ENCODE measurements at regions not wholly inside any gene's neighbourhood (a gene's known extent, or its start where the extent isn't known, plus 50 kb on each side); places are given as distances from the start of the nearest gene placed in this dataset.
A peak's percentile ranks its signal among the peaks of the same experiment; 100 is the strongest.

GRCh38 chr6:140592877-140593276, 1218.4 kb upstream of the CITED2 start:
- Mint-ChIP-seq H3K27ac (ENCODE audit: unreplicated experiment) (no peak overlapping the region), H3K36me3 (ENCODE audit: low read depth) (peaks cover 4% of the 10 kb centered on the region), H3K9me3 (peaks cover 5% of the 10 kb centered on the region), H3K4me1 (no peaks in the 10 kb centered on the region), H3K27me3 (ENCODE audit: low read depth) (no peaks in the 10 kb centered on the region), H3K4me3 (no peak overlapping the region)
- TF ChIP-seq CTCF (conservative IDR thresholded peaks at IDR 0.05), result no peak
- DNase-seq (ENCODE audit: low read depth, low spot score), result no peak

- Mint-ChIP-seq H3K27ac (ENCODE audit: unreplicated experiment) (no peak overlapping the region), H3K4me1 (no peaks in the 10 kb centered on the region), H3K27me3 (ENCODE audit: low read depth) (no peaks in the 10 kb centered on the region), H3K4me3 (no peak overlapping the region), H3K36me3 (ENCODE audit: low read depth) (peaks cover 7% of the 10 kb centered on the region), H3K9me3 (peaks cover 12% of the 10 kb centered on the region)
- no peak for TF ChIP-seq CTCF (conservative IDR thresholded peaks at IDR 0.05)
- no peak for DNase-seq (ENCODE audit: low read depth, low spot score)
These were observed 1216.2 kb upstream of the CITED2 start for GRCh38 chr6:140590641-140591040.

GRCh38 chr6:140586426-140587061, 1212.1 kb upstream of the CITED2 start:
- no peaks in the 10 kb centered on the region for H3K4me1 Mint-ChIP-seq
- no peaks in the 10 kb centered on the region for H3K27me3 Mint-ChIP-seq (ENCODE audit: low read depth)
- H3K27ac Mint-ChIP-seq (ENCODE audit: unreplicated experiment), result no peak overlapping the region
- H3K9me3 Mint-ChIP-seq, result peaks cover 8% of the 10 kb centered on the region
- no peak overlapping the region for H3K4me3 Mint-ChIP-seq
- TF ChIP-seq CTCF (conservative IDR thresholded peaks at IDR 0.05), result no peak
- no peak for DNase-seq (ENCODE audit: low read depth, low spot score)
- H3K36me3 Mint-ChIP-seq (ENCODE audit: low read depth), result peaks cover 3% of the 10 kb centered on the region

- H3K4me1 Mint-ChIP-seq, result peaks cover 15% of the 10 kb centered on the region
- no peaks in the 10 kb centered on the region for H3K36me3 Mint-ChIP-seq (ENCODE audit: low read depth)
- TF ChIP-seq CTCF (conservative IDR thresholded peaks at IDR 0.05), result no peak
- DNase-seq (ENCODE audit: low read depth, low spot score), result no peak
- peaks cover 2% of the 10 kb centered on the region for H3K9me3 Mint-ChIP-seq
- no peaks in the 10 kb centered on the region for H3K27me3 Mint-ChIP-seq (ENCODE audit: low read depth)
- no peak overlapping the region for H3K4me3 Mint-ChIP-seq
- no peak overlapping the region for H3K27ac Mint-ChIP-seq (ENCODE audit: unreplicated experiment)
These were observed 1207.2 kb upstream of the CITED2 start for GRCh38 chr6:140581601-140582000.

- no peak for DNase-seq (ENCODE audit: low read depth, low spot score)
- Mint-ChIP-seq H3K4me3 (no peak overlapping the region), H3K36me3 (ENCODE audit: low read depth) (no peaks in the 10 kb centered on the region), H3K4me1 (peaks cover 20% of the 10 kb centered on the region), H3K9me3 (no peaks in the 10 kb centered on the region), H3K27ac (ENCODE audit: unreplicated experiment) (peak overlapping the region; percentile 2), H3K27me3 (ENCODE audit: low read depth) (no peaks in the 10 kb centered on the region)
- TF ChIP-seq CTCF (conservative IDR thresholded peaks at IDR 0.05), result no peak
These were observed 1205.5 kb upstream of the CITED2 start for GRCh38 chr6:140579918-140580317.

Data from neural crest cell (in vitro differentiated cells).